ENCODE measurements at regions not wholly inside any gene's neighbourhood (a gene's known extent, or its start where the extent isn't known, plus 50 kb on each side); places are given as distances from the start of the nearest gene placed in this dataset.

DNA sequence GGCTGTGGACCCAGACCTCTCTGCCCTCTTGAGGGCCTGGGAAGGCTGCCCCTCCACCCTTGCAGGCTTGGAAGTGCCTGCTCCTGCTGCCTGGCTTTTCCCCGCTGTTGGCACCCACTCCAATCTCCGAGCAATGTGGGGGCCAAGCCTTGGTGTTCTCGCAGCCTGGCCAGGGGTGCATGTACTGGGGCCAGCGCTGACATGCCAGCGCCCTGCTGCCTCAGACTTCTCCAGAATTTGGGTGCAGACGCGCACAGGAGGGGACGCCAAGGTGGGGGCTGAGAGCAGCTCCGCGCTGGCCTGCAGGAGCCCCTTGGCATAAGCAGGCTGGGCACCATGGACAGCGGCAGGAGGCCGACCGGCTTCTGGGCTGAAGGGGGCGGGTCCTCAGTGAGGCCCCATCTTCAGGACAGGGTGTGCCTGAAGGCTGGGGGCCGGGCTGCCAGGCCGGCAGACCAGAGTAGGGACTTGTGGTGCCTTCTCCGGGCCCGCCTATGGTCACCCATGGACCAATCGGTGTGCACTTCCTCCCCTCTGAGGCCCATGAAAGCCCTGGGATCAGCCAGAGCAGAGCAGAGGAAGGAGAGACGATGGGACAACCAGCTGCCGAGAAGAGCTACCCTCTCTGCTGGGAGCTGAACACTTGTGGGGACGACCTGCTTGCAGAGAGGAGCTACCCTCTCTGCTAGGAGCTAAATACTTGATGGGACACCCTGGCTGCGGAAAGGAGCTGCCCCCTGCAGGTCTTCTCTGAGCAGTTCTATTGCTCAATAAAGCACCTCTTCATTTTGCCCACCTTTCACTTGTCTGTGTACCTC is 118.3 kb downstream of the DNAAF6 start:
- Histone ChIP-seq H3K4me3 (no peak overlapping the region), H3K27ac (no peak overlapping the region), H3K9me3 (no peaks in the 10 kb centered on the region), H3K4me1 (no peaks in the 10 kb centered on the region), H3K27me3 (peaks cover 0 to 23% of the 10 kb centered on the region in 2 donors), H3K36me3 (no peaks in the 10 kb centered on the region)
- intact Hi-C loops (cut with DNase I): no loop called here
- DNase-seq (peak; percentile 28 to 67 (median 42)), ATAC-seq (peak; percentile 89)
- TF ChIP-seq, protein P1, sequence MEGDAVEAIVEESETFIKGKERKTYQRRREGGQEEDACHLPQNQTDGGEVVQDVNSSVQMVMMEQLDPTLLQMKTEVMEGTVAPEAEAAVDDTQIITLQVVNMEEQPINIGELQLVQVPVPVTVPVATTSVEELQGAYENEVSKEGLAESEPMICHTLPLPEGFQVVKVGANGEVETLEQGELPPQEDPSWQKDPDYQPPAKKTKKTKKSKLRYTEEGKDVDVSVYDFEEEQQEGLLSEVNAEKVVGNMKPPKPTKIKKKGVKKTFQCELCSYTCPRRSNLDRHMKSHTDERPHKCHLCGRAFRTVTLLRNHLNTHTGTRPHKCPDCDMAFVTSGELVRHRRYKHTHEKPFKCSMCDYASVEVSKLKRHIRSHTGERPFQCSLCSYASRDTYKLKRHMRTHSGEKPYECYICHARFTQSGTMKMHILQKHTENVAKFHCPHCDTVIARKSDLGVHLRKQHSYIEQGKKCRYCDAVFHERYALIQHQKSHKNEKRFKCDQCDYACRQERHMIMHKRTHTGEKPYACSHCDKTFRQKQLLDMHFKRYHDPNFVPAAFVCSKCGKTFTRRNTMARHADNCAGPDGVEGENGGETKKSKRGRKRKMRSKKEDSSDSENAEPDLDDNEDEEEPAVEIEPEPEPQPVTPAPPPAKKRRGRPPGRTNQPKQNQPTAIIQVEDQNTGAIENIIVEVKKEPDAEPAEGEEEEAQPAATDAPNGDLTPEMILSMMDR (IDR thresholded peaks at IDR 0.05): no peak

GRCh38 chrX:107325467-107325866 is 119.1 kb downstream of the DNAAF6 start:
- ATAC-seq: no peak
- DNase-seq: no peak
- no peaks in the 10 kb centered on the region for H3K4me1 ChIP-seq
- H3K36me3 ChIP-seq: no peaks in the 10 kb centered on the region
- no peak overlapping the region for H3K4me3 ChIP-seq
- H3K27me3 ChIP-seq: peaks cover 0 to 23% of the 10 kb centered on the region in 2 donors
- intact Hi-C loops (cut with DNase I): no loop called here
- H3K27ac ChIP-seq: no peak overlapping the region
- H3K9me3 ChIP-seq: no peaks in the 10 kb centered on the region
- TF ChIP-seq, protein P1 (IDR thresholded peaks at IDR 0.05): no peak

GRCh38 chrX:107348051-107348450 is 101.4 kb upstream of the FRMPD3 start:
- ATAC-seq: no peak
- H3K4me1 ChIP-seq: no peaks in the 10 kb centered on the region

GRCh38 chrX:107348990-107349389 is 100.5 kb upstream of the FRMPD3 start:
- Histone ChIP-seq H3K27me3 (no peaks in the 10 kb centered on the region), H3K36me3 (no peaks in the 10 kb centered on the region), H3K4me1 (no peaks in the 10 kb centered on the region), H3K4me3 (no peak overlapping the region), H3K9me3 (no peaks in the 10 kb centered on the region), H3K27ac (no peak overlapping the region)
- ATAC-seq: no peak
- intact Hi-C loops (cut with DNase I): no loop called here
- TF ChIP-seq, protein P1 (IDR thresholded peaks at IDR 0.05): no peak
- no peak for DNase-seq

More at GRCh38 chrX:107348051-107348450, 101.4 kb upstream of the FRMPD3 start:
- no peaks in the 10 kb centered on the region for H3K27me3 ChIP-seq
- intact Hi-C loops (cut with DNase I): no loop called here
- TF ChIP-seq, protein P1 (IDR thresholded peaks at IDR 0.05): no peak
- DNase-seq: no peak
- H3K4me3 ChIP-seq: no peak overlapping the region
- H3K9me3 ChIP-seq: no peaks in the 10 kb centered on the region
- H3K27ac ChIP-seq: no peak overlapping the region
- H3K36me3 ChIP-seq: no peaks in the 10 kb centered on the region

DNA sequence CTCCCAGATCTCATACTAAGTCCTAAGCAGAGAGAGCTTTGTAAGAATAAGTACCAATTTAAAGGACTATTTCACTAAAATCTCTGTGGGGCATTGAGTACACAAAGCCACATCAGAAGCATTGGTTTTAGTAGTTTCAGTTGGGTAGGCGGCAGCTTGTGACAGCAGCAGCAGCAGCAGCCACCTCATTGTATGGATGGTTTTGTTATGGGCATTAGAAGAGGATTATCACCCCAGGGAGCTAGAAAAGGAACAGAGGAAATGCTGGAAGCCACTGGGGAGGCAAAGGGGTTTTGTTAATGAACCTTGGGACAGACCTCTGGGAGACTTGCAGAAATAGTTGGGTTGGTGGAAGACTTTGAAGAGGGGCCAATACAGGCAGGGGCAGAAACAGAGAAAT is 93.9 kb upstream of the FRMPD3 start:
- intact Hi-C loops (cut with DNase I): no loop called here
- Histone ChIP-seq H3K27me3 (peaks cover 0 to 6% of the 10 kb centered on the region in 2 donors), H3K9me3 (no peaks in the 10 kb centered on the region), H3K36me3 (no peaks in the 10 kb centered on the region), H3K4me3 (no peak overlapping the region), H3K4me1 (no peaks in the 10 kb centered on the region), H3K27ac (no peak overlapping the region)
- TF ChIP-seq, protein P1 (IDR thresholded peaks at IDR 0.05): no peak
- DNase-seq (no peak), ATAC-seq (no peak)

Measured in left lung (tissue), 4 donors.